DND-41 (cell line): ENCODE measurements at regions not wholly inside any gene's neighbourhood (a gene's known extent, or its start where the extent isn't known, plus 50 kb on each side); places are given as distances from the start of the nearest gene placed in this dataset.
A peak's percentile ranks its signal among the peaks of the same experiment; 100 is the strongest.

Experiments used
- ATAC-seq: fragments of 200-7000 bp; cut with Tn5 transposase; 3 replicates; pipeline ENCODE4 v1.9.1; 2021; ENCODE audit warnings: low read depth; ENCODE audit not compliant: insufficient read depth
- DNase-seq: peaks from one replicate; pipeline ENCODE4 v3.0.0-alpha.2; 2020
- H2AFZ ChIP-seq: 2 replicates; pipeline ENCODE4 v1.6.0; 2012; ENCODE audit warnings: low read depth, low read length
- H3K27ac ChIP-seq: 2 replicates; pipeline ENCODE4 v1.5.1; 2012; ENCODE audit warnings: low read length, inconsistent platforms
- H3K27me3 ChIP-seq: fragments of 200-600 bp; sonication (generic); 2 replicates; pipeline ENCODE4 v1.6.0; 2012; ENCODE audit warnings: low read length, mild to moderate bottlenecking, inconsistent platforms; ENCODE audit not compliant: insufficient read depth, poor library complexity
- H3K36me3 ChIP-seq: 2 replicates; pipeline ENCODE4 v1.5.1; 2012; ENCODE audit warnings: low read length, inconsistent platforms; ENCODE audit not compliant: insufficient read depth
- H3K4me1 ChIP-seq: 2 replicates; pipeline ENCODE4 v1.5.1; 2012; ENCODE audit warnings: mild to moderate bottlenecking, low read length; ENCODE audit not compliant: insufficient read depth
- H3K4me2 ChIP-seq: 2 replicates; pipeline ENCODE4 v1.6.0; 2012; ENCODE audit warnings: mild to moderate bottlenecking, moderate library complexity, low read length, inconsistent platforms; ENCODE audit not compliant: insufficient read depth
- H3K4me3 ChIP-seq, 2 experiments: fragments of 200-600 bp in 1 of 2; shearing (Covaris generic) in 1 of 2; 2 replicates each; pipeline ENCODE4 v1.5.1; 2012 to 2016; ENCODE audit warnings: inconsistent platforms in 2 of 2, low read length in 2 of 2, mild to moderate bottlenecking in 2 of 2, low read depth in 1 of 2, moderate library complexity in 1 of 2
- H3K79me2 ChIP-seq: 2 replicates; pipeline ENCODE4 v1.6.0; 2012; ENCODE audit warnings: low read length, inconsistent platforms; ENCODE audit not compliant: insufficient read depth
- H3K9ac ChIP-seq: 2 replicates; pipeline ENCODE4 v1.6.0; 2012; ENCODE audit warnings: low read depth, mild to moderate bottlenecking, inconsistent platforms, low read length, moderate library complexity
- H3K9me3 ChIP-seq: 2 replicates; pipeline ENCODE4 v1.5.1; 2012; ENCODE audit warnings: low read length, moderate library complexity, mild to moderate bottlenecking, inconsistent platforms; ENCODE audit not compliant: insufficient read depth, severe bottlenecking
- H4K20me1 ChIP-seq: 2 replicates; pipeline ENCODE4 v1.6.0; 2012; ENCODE audit warnings: low read length; ENCODE audit not compliant: insufficient read depth
- CTCF ChIP-seq: IDR thresholded peaks from 2 replicates; pipeline ENCODE4 v1.5.1; 2012; ENCODE audit warnings: borderline replicate concordance, low read length, moderate library complexity, mild to moderate bottlenecking; ENCODE audit not compliant: poor library complexity, severe bottlenecking; ENCODE audit errors: extremely low read depth
- EZH2 ChIP-seq: IDR thresholded peaks from 3 replicates; pipeline ENCODE4 v1.6.1; 2012; ENCODE audit warnings: borderline replicate concordance, low read depth, mild to moderate bottlenecking, moderate library complexity, low read length, inconsistent platforms; ENCODE audit not compliant: severe bottlenecking

- Histone ChIP-seq H3K9ac (no peak overlapping the region), H3K27me3 (no peaks in the 10 kb centered on the region), H3K4me2 (no peak overlapping the region), H2AFZ (no peak overlapping the region), H3K36me3 (no peaks in the 10 kb centered on the region), H3K4me1 (peaks cover 20% of the 10 kb centered on the region), H3K9me3 (peaks cover 8% of the 10 kb centered on the region), H3K4me3 (no peak overlapping the region), H3K79me2 (no peaks in the 10 kb centered on the region), H4K20me1 (no peaks in the 10 kb centered on the region), H3K27ac (0 out of 2 replicates have a peak overlapping the region, but pooled peaks have one; percentile 46)
- DNase-seq (peak; percentile 85), ATAC-seq (peak; percentile 90)
- TF ChIP-seq CTCF (no peak), EZH2 (no peak)
Observed at GRCh38 chr2:62287899-62288880, 92.3 kb downstream of the B3GNT2 start.

- no peak for DNase-seq
- TF ChIP-seq EZH2 (no peak), CTCF (no peak)
- no peak overlapping the region for H3K9ac ChIP-seq
Observed at GRCh38 chr2:62287282-62287681, 91.4 kb downstream of the B3GNT2 start.

GRCh38 chr2:62286089-62286785, 90.3 kb downstream of the B3GNT2 start:
- H4K20me1 ChIP-seq, result no peaks in the 10 kb centered on the region

More at GRCh38 chr2:62287282-62287681, 91.4 kb downstream of the B3GNT2 start:
- Histone ChIP-seq H3K36me3 (no peaks in the 10 kb centered on the region), H3K4me3 (no peak overlapping the region), H3K27ac (no peak overlapping the region), H3K27me3 (no peaks in the 10 kb centered on the region), H2AFZ (no peak overlapping the region), H4K20me1 (no peaks in the 10 kb centered on the region), H3K79me2 (no peaks in the 10 kb centered on the region), H3K9me3 (peaks cover 8% of the 10 kb centered on the region), H3K4me1 (peaks cover 20% of the 10 kb centered on the region), H3K4me2 (no peak overlapping the region)
- ATAC-seq, result no peak

More at GRCh38 chr2:62286089-62286785, 90.3 kb downstream of the B3GNT2 start:
- Histone ChIP-seq H3K4me3 (no peak overlapping the region), H3K36me3 (no peaks in the 10 kb centered on the region), H3K4me1 (peaks cover 20% of the 10 kb centered on the region), H3K9me3 (peaks cover 8% of the 10 kb centered on the region), H3K27ac (no peak overlapping the region), H2AFZ (no peak overlapping the region), H3K4me2 (no peak overlapping the region), H3K27me3 (no peaks in the 10 kb centered on the region), H3K79me2 (no peaks in the 10 kb centered on the region), H3K9ac (no peak overlapping the region)
- TF ChIP-seq CTCF (no peak), EZH2 (no peak)
- DNase-seq, result no peak
- no peak for ATAC-seq
